Endodermal cell (in vitro differentiated cells): ENCODE measurements at regions not wholly inside any gene's neighbourhood (a gene's known extent, or its start where the extent isn't known, plus 50 kb on each side); places are given as distances from the start of the nearest gene placed in this dataset.
"Not testable (repeated sequence)": the region's sequence is repeated elsewhere in the genome, so short reads cannot be mapped to it uniquely, and the experiment has no call there.

Experiments used
- DNase-seq: peaks from one replicate; pipeline ENCODE4 v3.0.0-alpha.2; 2017
- H3K27ac ChIP-seq: 2 replicates; pipeline ENCODE4 v1.5.1; 2013; ENCODE audit warnings: mild to moderate bottlenecking, low read depth, low read length, moderate library complexity
- H3K27me3 ChIP-seq: 2 replicates; pipeline ENCODE4 v1.6.1; 2013; ENCODE audit warnings: mild to moderate bottlenecking, low read length, moderate library complexity; ENCODE audit not compliant: insufficient read depth, control insufficient read depth, poor library complexity, severe bottlenecking
- H3K36me3 ChIP-seq: 2 replicates; pipeline ENCODE4 v1.7.0; 2013; ENCODE audit warnings: mild to moderate bottlenecking, low read length, moderate library complexity; ENCODE audit not compliant: control insufficient read depth, insufficient read depth
- H3K4me1 ChIP-seq: one replicate; pipeline ENCODE4 v1.7.0; 2013; ENCODE audit warnings: low read length; ENCODE audit not compliant: control insufficient read depth, insufficient read depth
- H3K4me3 ChIP-seq: 2 replicates; pipeline ENCODE4 v1.5.1; 2013; ENCODE audit warnings: mild to moderate bottlenecking, low read length, moderate library complexity
- H3K9ac ChIP-seq: 2 replicates; pipeline ENCODE4 v1.6.1; 2013; ENCODE audit warnings: mild to moderate bottlenecking, low read length, moderate library complexity; ENCODE audit not compliant: poor library complexity, severe bottlenecking; ENCODE audit errors: extremely low read depth
- H3K9me3 ChIP-seq: 2 replicates; pipeline ENCODE4 v1.6.1; 2013; ENCODE audit warnings: mild to moderate bottlenecking, low read length, moderate library complexity; ENCODE audit not compliant: control insufficient read depth
- H3K27ac Mint-ChIP-seq: 2 replicates; pipeline ENCODE4 v1.8.0; 2020; ENCODE audit warnings: mixed read lengths
- H3K27me3 Mint-ChIP-seq: 2 replicates; pipeline ENCODE4 v1.8.0; 2021; ENCODE audit warnings: mild to moderate bottlenecking, mixed read lengths; ENCODE audit not compliant: insufficient read depth
- H3K36me3 Mint-ChIP-seq: 2 replicates; pipeline ENCODE4 v1.8.0; 2020; ENCODE audit warnings: low read depth, mixed read lengths
- H3K4me1 Mint-ChIP-seq: 2 replicates; pipeline ENCODE4 v1.8.0; 2020; ENCODE audit warnings: mixed read lengths
- H3K4me3 Mint-ChIP-seq: 2 replicates; pipeline ENCODE4 v1.8.0; 2020; ENCODE audit warnings: mild to moderate bottlenecking, moderate library complexity, mixed read lengths
- H3K9me3 Mint-ChIP-seq: 2 replicates; pipeline ENCODE4 v1.8.0; 2020; ENCODE audit warnings: mild to moderate bottlenecking, mixed read lengths
- CTCF ChIP-seq: fragments of 200-600 bp; sonication (generic); conservative IDR thresholded peaks from 2 replicates; pipeline ENCODE4 v1.5.0; 2021; ENCODE audit warnings: antibody characterized with exemption, mild to moderate bottlenecking
- WGBS, 2 experiments: methylation state at CpG; one replicate each; pipeline versions ENCODE4 v1.1.5 to v1.1.7; 2013; ENCODE audit warnings: missing lambda C conversion rate in 2 of 2, mixed read lengths in 1 of 2; ENCODE audit not compliant: insufficient coverage in 1 of 2, insufficient read length in 1 of 2; 5-methylcytosine and 5-hydroxymethylcytosine counted together

- H3K9me3 Mint-ChIP-seq, result peaks cover 8% of the 10 kb centered on the region
- peak; percentile 80 for TF ChIP-seq CTCF
- no peaks in the 10 kb centered on the region for H3K27me3 Mint-ChIP-seq
- no peak overlapping the region for H3K27ac Mint-ChIP-seq
- no peaks in the 10 kb centered on the region for H3K36me3 Mint-ChIP-seq
- H3K9ac ChIP-seq, result no peak overlapping the region
- WGBS, 2 experiments, result 52 to 100% methylated on average over 1 to 3 of the region's 4 CpGs
- no peak overlapping the region for H3K4me3 Mint-ChIP-seq
- H3K27ac ChIP-seq, result no peak overlapping the region
- DNase-seq, result no peak
- H3K4me3 ChIP-seq, result no peak overlapping the region
- no peaks in the 10 kb centered on the region for H3K4me1 ChIP-seq
- no peaks in the 10 kb centered on the region for H3K27me3 ChIP-seq
- no peaks in the 10 kb centered on the region for H3K4me1 Mint-ChIP-seq
- H3K9me3 ChIP-seq, result no peaks in the 10 kb centered on the region
- H3K36me3 ChIP-seq, result no peaks in the 10 kb centered on the region
Observed at GRCh38 chr6:155530219-155530834, 74.7 kb upstream of the NOX3 start.

GRCh38 chr6:155529814-155530213, 74.2 kb upstream of the NOX3 start:
- H3K27ac Mint-ChIP-seq, DNase-seq, H3K27me3 Mint-ChIP-seq, H3K9me3 ChIP-seq, H3K4me1 ChIP-seq, H3K4me3 Mint-ChIP-seq, H3K36me3 Mint-ChIP-seq, H3K4me1 Mint-ChIP-seq, H3K9ac ChIP-seq, H3K27me3 ChIP-seq, H3K36me3 ChIP-seq, H3K4me3 ChIP-seq, H3K27ac ChIP-seq, H3K9me3 Mint-ChIP-seq: not testable (repeated sequence)
- WGBS, 2 experiments, result 93 to 94% methylated on average over 3 to 7 of the region's 7 CpGs

GRCh38 chr6:155528982-155529453, 73.4 kb upstream of the NOX3 start:
- no peak overlapping the region for H3K27ac Mint-ChIP-seq
- H3K27me3 Mint-ChIP-seq, result no peaks in the 10 kb centered on the region
- Histone ChIP-seq H3K4me3 (no peak overlapping the region), H3K27ac (no peak overlapping the region), H3K36me3 (no peaks in the 10 kb centered on the region), H3K9me3 (no peaks in the 10 kb centered on the region), H3K4me1 (peaks cover under 1% of the 10 kb centered on the region), H3K27me3 (no peaks in the 10 kb centered on the region), H3K9ac (no peak overlapping the region)
- no peaks in the 10 kb centered on the region for H3K36me3 Mint-ChIP-seq
- no peak for TF ChIP-seq CTCF
- 91 to 95% methylated on average over 2 of the region's 2 CpGs for WGBS, 2 experiments
- no peak for DNase-seq
- H3K4me3 Mint-ChIP-seq, result no peak overlapping the region
- peaks cover 4% of the 10 kb centered on the region for H3K4me1 Mint-ChIP-seq
- peaks cover 7% of the 10 kb centered on the region for H3K9me3 Mint-ChIP-seq

GRCh38 chr6:155528335-155528734, 72.7 kb upstream of the NOX3 start:
- Histone ChIP-seq H3K4me3 (no peak overlapping the region), H3K36me3 (no peaks in the 10 kb centered on the region), H3K9me3 (no peaks in the 10 kb centered on the region), H3K4me1 (peaks cover 5% of the 10 kb centered on the region), H3K27ac (no peak overlapping the region), H3K9ac (no peak overlapping the region), H3K27me3 (no peaks in the 10 kb centered on the region)
- Mint-ChIP-seq H3K27ac (no peak overlapping the region), H3K36me3 (no peaks in the 10 kb centered on the region), H3K4me3 (no peak overlapping the region), H3K4me1 (peaks cover 9% of the 10 kb centered on the region), H3K27me3 (no peaks in the 10 kb centered on the region), H3K9me3 (peaks cover 3% of the 10 kb centered on the region)
- no peak for DNase-seq
- no peak for TF ChIP-seq CTCF
- WGBS, 2 experiments, result 88 to 100% methylated on average over 1 of the region's 1 CpG
